ENCODE measurements at regions not wholly inside any gene's neighbourhood (a gene's known extent, or its start where the extent isn't known, plus 50 kb on each side); places are given as distances from the start of the nearest gene placed in this dataset.
"Not testable (repeated sequence)": the region's sequence is repeated elsewhere in the genome, so short reads cannot be mapped to it uniquely, and the experiment has no call there.

GRCh38 chr17:70739065-70739464 is 569.7 kb downstream of the KCNJ2 start:
- Histone ChIP-seq H3K4me2 (no peak overlapping the region), H3K9me2 (ENCODE audit: insufficient read depth) (no peaks in the 10 kb centered on the region), H4K20me1 (replicated peaks; ENCODE audit: insufficient read depth) (no peaks in the 10 kb centered on the region), H3K79me2 (replicated peaks; ENCODE audit: insufficient read depth) (no peaks in the 10 kb centered on the region), H3K4me3 (no peak overlapping the region), H3K27ac (ENCODE audit: low read depth) (no peak overlapping the region), H3K4me1 (ENCODE audit: insufficient read depth) (no peaks in the 10 kb centered on the region), H2AFZ (no peak overlapping the region), H3K27me3 (ENCODE audit: insufficient read depth) (no peaks in the 10 kb centered on the region), H3K36me3 (ENCODE audit: insufficient read depth) (no peaks in the 10 kb centered on the region), H3F3A (replicated peaks; ENCODE audit: low read depth) (no peaks in the 10 kb centered on the region)
- no peak for DNase-seq (ENCODE audit: low spot score)
- no peak overlapping the region for H3K4me3 Mint-ChIP-seq
- no peak for TF ChIP-seq JUNB (IDR thresholded peaks at IDR 0.05; ENCODE audit: unreplicated experiment)
- TF ChIP-seq EZH2phosphoT487 (IDR thresholded peaks at IDR 0.05; ENCODE audit: unreplicated experiment), result no peak
- no peaks in the 10 kb centered on the region for H3K4me1 Mint-ChIP-seq
- no peak overlapping the region for H3K27ac Mint-ChIP-seq
- no peaks in the 10 kb centered on the region for H3K9me3 Mint-ChIP-seq
- ATAC-seq, result no peak
- no peaks in the 10 kb centered on the region for H3K27me3 Mint-ChIP-seq (ENCODE audit: insufficient read depth, low read depth, poor library complexity)
- H3K36me3 Mint-ChIP-seq (ENCODE audit: low read depth), result no peaks in the 10 kb centered on the region

- not testable (repeated sequence) for H3K27ac Mint-ChIP-seq; H3K4me3 ChIP-seq; H3K9me2 ChIP-seq (ENCODE audit: insufficient read depth); H3K36me3 Mint-ChIP-seq (ENCODE audit: low read depth); H3K27me3 Mint-ChIP-seq (ENCODE audit: insufficient read depth, low read depth, poor library complexity); H3K4me1 Mint-ChIP-seq; H2AFZ ChIP-seq; H3K9me3 Mint-ChIP-seq; H3K4me3 Mint-ChIP-seq; H3F3A ChIP-seq (replicated peaks; ENCODE audit: low read depth); DNase-seq (ENCODE audit: low spot score); H3K4me1 ChIP-seq (ENCODE audit: insufficient read depth); H3K79me2 ChIP-seq (replicated peaks; ENCODE audit: insufficient read depth); H3K4me2 ChIP-seq; H4K20me1 ChIP-seq (replicated peaks; ENCODE audit: insufficient read depth); H3K27me3 ChIP-seq (ENCODE audit: insufficient read depth); H3K36me3 ChIP-seq (ENCODE audit: insufficient read depth); ATAC-seq; H3K27ac ChIP-seq (ENCODE audit: low read depth)
These were observed 577.2 kb downstream of the KCNJ2 start for GRCh38 chr17:70746574-70746973.

GRCh38 chr17:70750983-70751382 is 581.7 kb downstream of the KCNJ2 start:
- no peak for TF ChIP-seq EZH2phosphoT487 (IDR thresholded peaks at IDR 0.05; ENCODE audit: unreplicated experiment)
- no peak for TF ChIP-seq CTCF (conservative IDR thresholded peaks at IDR 0.05; ENCODE audit: low read depth in 2 of 2)
- TF ChIP-seq POLR2AphosphoS5 (IDR thresholded peaks at IDR 0.05; ENCODE audit: low read depth), result no peak
- no peak for TF ChIP-seq JUNB (IDR thresholded peaks at IDR 0.05; ENCODE audit: unreplicated experiment)
- no peak for TF ChIP-seq ZNF331 (CRISPR knock-in tag; IDR thresholded peaks at IDR 0.05; ENCODE audit: low read depth)
- no peak for TF ChIP-seq STAT1 (IDR thresholded peaks at IDR 0.05; ENCODE audit: unreplicated experiment)
- no peak for TF ChIP-seq NANOG (IDR thresholded peaks at IDR 0.05; ENCODE audit: borderline replicate concordance)
- TF ChIP-seq ZNF114 (CRISPR knock-in tag; IDR thresholded peaks at IDR 0.05), result no peak
- no peak for TF ChIP-seq ZNF462 (CRISPR knock-in tag; IDR thresholded peaks at IDR 0.05)
- Histone ChIP-seq H3K4me1 (ENCODE audit: insufficient read depth) (no peaks in the 10 kb centered on the region), H3K4me3 (no peak overlapping the region), H3K9me2 (ENCODE audit: insufficient read depth) (no peaks in the 10 kb centered on the region), H3K27me3 (ENCODE audit: insufficient read depth) (no peaks in the 10 kb centered on the region), H3K27ac (ENCODE audit: low read depth) (no peak overlapping the region), H3K36me3 (ENCODE audit: insufficient read depth) (no peaks in the 10 kb centered on the region), H3K4me2 (no peak overlapping the region), H4K20me1 (replicated peaks; ENCODE audit: insufficient read depth) (no peaks in the 10 kb centered on the region), H3K79me2 (replicated peaks; ENCODE audit: insufficient read depth) (no peaks in the 10 kb centered on the region), H3F3A (replicated peaks; ENCODE audit: low read depth) (no peaks in the 10 kb centered on the region), H2AFZ (no peak overlapping the region)
- Mint-ChIP-seq H3K9me3 (no peaks in the 10 kb centered on the region; the same call in 2 of the 3 replicates), H3K4me3 (no peak overlapping the region), H3K36me3 (ENCODE audit: low read depth) (no peaks in the 10 kb centered on the region), H3K4me1 (no peaks in the 10 kb centered on the region), H3K27ac (no peak overlapping the region), H3K27me3 (ENCODE audit: insufficient read depth, low read depth, poor library complexity) (no peaks in the 10 kb centered on the region)
- ATAC-seq, result no peak
- DNase-seq (ENCODE audit: low spot score), result no peak

All from GM23338 (cell line).